NCI-H2196 treated with DMSO at 0.1 percent for 48 hours (cell line): ENCODE measurements at regions not wholly inside any gene's neighbourhood (a gene's known extent, or its start where the extent isn't known, plus 50 kb on each side); places are given as distances from the start of the nearest gene placed in this dataset.

ENCODE experiments used
- DNase-seq: peaks from one replicate; lab custom pipeline; 2025; ENCODE audit not compliant: unreplicated experiment; lab: John Stamatoyannopoulos, UW

- DNase-seq, result no peak
These were observed 68.0 kb upstream of the RIOK3 start for GRCh38 chr18:23384778-23385736.

- no peak for DNase-seq
These were observed 66.8 kb upstream of the RIOK3 start for GRCh38 chr18:23386317-23386716.

DNA sequence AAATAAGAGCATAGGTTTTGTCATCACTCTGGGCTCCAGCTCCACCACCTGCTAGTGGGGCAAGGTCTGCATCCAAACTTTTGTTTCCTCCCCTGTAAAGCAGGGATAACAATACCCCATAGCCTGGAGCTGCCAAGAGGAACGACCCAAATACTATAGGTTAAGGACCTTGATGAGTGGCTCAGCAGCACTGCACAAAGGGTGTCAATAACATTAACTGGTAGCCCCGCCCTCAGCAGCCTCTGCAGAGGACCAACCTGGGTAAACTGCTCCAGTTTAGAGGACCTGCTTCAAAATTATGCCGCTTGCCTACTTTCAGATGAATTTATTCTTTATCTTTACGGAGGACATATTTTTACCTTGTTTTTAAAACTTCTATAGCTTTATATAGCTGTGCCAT, 65.8 kb upstream of the RIOK3 start:
- DNase-seq, result no peak

DNA sequence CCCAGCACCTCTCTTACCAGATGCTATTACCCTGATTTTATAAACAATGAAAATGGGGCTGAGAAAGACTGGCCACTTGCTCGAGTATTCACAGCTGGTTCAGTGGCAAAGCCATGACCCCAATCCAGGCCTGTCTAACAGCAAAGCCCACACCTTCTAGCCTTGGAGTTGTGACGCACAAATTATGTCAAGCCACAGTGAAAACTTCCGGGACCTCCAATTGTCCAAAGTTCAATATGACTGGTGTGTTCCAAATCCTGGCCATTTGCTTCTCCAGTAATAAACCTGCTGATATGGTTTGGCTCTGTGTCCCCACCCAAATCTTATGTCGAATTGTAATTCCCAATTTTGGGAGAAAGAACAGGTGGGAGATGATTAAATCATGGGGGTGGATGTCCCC, 64.7 kb upstream of the RIOK3 start:
- DNase-seq, result no peak

- no peak for DNase-seq
These were observed 61.9 kb upstream of the RIOK3 start for GRCh38 chr18:23391156-23391555.

GRCh38 chr18:23397907-23398306, 55.2 kb upstream of the RIOK3 start:
- no peak for DNase-seq

DNA sequence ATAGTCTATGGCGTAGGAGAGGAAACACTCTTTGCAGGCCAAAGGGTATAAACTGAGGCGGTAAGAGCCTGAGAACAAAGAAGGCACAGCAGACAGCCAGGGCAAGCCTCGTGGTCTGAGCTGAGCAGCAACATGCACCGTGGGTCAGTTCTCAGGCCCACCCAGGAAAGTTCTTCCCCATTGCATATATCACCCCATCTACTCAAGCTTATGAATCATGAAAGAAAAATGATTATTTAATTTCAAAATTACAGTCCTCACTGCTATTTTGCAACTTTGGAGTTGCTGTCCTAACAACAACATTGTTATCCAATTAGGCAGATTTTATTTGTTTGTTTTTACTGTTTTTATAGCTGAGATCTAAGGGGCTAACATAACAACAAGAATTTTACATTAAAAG, 54.7 kb upstream of the RIOK3 start:
- DNase-seq, result no peak

DNA sequence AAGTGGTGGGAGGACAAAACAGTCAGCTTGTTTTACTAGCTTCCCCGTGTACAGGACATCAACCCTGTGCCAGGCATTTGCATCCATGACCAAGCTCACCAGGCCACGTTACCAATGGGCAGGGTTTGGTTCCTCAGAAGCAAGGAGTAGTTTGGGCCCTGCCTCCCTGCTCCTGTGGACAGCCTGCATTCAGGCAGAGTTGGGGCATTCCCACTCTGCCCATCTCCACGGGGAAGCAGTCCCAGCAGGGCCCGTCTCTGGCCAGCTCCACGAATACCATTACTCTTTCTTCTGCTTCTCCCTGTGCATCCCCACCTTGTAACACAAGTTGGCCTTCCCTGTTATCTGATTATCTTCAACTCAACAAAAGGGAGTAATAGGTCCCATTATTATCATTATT, 54.0 kb upstream of the RIOK3 start:
- no peak for DNase-seq

DNA sequence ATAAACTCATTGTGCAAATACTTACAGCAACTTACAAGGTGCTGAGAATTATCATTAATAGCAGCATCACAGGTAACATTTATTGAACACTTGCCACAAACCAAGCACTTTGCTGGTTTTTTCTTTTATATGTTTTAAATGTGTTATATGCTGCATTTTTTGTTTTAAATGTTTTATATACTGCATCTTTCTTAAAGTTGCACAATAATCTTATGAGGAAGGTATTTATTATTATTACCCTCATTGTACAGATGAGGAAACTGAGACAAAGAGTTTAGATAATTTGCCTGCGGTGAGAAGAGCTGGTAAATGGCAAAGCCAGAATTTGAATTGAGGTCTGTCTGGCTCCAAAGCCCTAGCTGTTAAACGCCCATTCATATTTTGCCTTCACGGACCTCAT, 52.2 kb upstream of the RIOK3 start:
- no peak for DNase-seq

DNA sequence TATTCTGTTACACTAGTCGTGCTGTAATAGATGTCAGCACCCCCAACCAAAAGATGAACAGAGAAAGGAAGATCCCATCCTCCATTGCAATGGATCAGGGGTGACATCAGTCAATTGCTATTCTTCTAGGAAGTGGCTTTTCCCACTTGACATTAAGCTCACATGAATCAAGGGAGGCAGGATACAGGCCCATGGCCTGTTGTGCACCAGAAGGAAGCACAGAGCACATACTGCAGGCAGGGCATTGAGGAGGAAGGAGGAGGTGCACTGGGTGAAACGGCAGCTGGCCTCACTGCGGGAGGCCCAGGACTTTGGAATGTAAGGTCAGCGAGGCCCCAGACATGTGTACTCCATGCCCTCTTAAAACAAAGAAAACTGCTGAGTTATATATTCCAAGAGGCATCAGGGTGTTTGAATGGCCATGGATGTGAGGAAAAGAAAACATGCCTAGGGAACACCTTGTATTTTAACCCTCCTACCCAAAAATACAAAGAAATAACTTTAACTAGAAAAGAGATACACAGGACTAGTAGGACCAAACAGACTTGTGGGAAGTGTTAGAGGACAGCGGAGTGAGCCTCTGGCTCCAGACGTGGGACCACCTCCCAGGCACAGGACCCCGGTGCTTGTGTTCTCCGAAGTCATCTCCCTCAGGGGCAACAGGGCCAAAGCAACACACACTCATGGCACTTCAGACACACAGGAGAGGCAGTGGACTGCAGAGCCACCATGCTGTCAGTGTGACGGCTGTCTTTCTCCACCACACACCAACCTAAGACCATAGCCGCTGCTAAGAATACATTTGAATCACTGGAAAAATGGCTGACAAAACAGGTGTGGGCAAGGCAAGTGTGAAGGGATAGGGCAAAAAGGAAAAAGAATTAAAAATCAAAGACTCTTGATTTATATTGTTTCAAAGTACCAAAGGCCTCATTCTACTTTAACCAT, 51.4 kb upstream of the RIOK3 start:
- peak; percentile 80 for DNase-seq
